ENCODE measurements at regions not wholly inside any gene's neighbourhood (a gene's known extent, or its start where the extent isn't known, plus 50 kb on each side); places are given as distances from the start of the nearest gene placed in this dataset.

DNA sequence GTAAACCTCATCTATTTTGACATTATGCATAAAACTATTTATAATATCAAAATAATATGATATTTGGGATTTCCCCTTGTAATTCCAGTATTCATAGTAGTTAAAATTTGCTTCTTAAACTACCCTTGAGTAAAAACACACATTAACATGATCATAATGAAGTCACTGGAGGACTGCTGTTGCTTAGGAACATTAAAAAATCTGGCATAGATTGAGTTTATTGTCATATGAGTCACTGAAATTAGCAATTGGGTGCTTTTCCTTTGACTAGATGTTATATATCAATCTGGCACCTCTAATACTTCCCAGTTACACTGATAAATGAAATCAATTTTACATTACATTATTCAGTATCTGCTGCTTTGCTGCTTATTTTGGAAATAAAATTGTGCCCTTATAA lies 57.0 kb upstream of the ZC3H15 start:
- TF ChIP-seq, protein P1, sequence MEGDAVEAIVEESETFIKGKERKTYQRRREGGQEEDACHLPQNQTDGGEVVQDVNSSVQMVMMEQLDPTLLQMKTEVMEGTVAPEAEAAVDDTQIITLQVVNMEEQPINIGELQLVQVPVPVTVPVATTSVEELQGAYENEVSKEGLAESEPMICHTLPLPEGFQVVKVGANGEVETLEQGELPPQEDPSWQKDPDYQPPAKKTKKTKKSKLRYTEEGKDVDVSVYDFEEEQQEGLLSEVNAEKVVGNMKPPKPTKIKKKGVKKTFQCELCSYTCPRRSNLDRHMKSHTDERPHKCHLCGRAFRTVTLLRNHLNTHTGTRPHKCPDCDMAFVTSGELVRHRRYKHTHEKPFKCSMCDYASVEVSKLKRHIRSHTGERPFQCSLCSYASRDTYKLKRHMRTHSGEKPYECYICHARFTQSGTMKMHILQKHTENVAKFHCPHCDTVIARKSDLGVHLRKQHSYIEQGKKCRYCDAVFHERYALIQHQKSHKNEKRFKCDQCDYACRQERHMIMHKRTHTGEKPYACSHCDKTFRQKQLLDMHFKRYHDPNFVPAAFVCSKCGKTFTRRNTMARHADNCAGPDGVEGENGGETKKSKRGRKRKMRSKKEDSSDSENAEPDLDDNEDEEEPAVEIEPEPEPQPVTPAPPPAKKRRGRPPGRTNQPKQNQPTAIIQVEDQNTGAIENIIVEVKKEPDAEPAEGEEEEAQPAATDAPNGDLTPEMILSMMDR (IDR thresholded peaks at IDR 0.05), result no peak
- no peak for TF ChIP-seq POLR2A (IDR thresholded peaks at IDR 0.05)

Data from prostate gland (tissue), 2 donors.